Duodenal mucosa (tissue), 2 donors: ENCODE measurements at regions not wholly inside any gene's neighbourhood (a gene's known extent, or its start where the extent isn't known, plus 50 kb on each side); places are given as distances from the start of the nearest gene placed in this dataset.
"Not testable (repeated sequence)": the region's sequence is repeated elsewhere in the genome, so short reads cannot be mapped to it uniquely, and the experiment has no call there.

Source experiments
- H3K27ac ChIP-seq: one replicate; pipeline ENCODE4 v1.7.0; 2013; ENCODE audit warnings: low read depth, low read length
- H3K27me3 ChIP-seq, 2 donors: one replicate each; pipeline ENCODE4 v1.7.0; 2013; ENCODE audit warnings: low read length in 2 of 2, control low read depth in 1 of 2; ENCODE audit not compliant: insufficient read depth in 2 of 2, control insufficient read depth in 1 of 2
- H3K36me3 ChIP-seq, 2 donors: one replicate each; pipeline ENCODE4 v1.7.0; 2013; ENCODE audit warnings: low read length in 2 of 2, control low read depth in 1 of 2; ENCODE audit not compliant: insufficient read depth in 2 of 2, control insufficient read depth in 1 of 2
- H3K4me1 ChIP-seq, 2 donors: one replicate each; pipeline ENCODE4 v1.7.0; 2013; ENCODE audit warnings: low read length in 2 of 2, control low read depth in 1 of 2; ENCODE audit not compliant: insufficient read depth in 2 of 2, control insufficient read depth in 1 of 2
- H3K4me3 ChIP-seq, 2 donors: one replicate each; pipeline ENCODE4 v1.7.0; 2013; ENCODE audit warnings: low read length in 2 of 2, low read depth in 1 of 2
- H3K9ac ChIP-seq, 2 donors: one replicate each; pipeline ENCODE4 v1.7.0; 2013; ENCODE audit warnings: low read length in 2 of 2, low read depth in 1 of 2
- H3K9me3 ChIP-seq, 2 donors: one replicate each; pipeline ENCODE4 v1.7.0; 2013; ENCODE audit warnings: low read length in 2 of 2, control low read depth in 1 of 2; ENCODE audit not compliant: control insufficient read depth in 1 of 2

DNA sequence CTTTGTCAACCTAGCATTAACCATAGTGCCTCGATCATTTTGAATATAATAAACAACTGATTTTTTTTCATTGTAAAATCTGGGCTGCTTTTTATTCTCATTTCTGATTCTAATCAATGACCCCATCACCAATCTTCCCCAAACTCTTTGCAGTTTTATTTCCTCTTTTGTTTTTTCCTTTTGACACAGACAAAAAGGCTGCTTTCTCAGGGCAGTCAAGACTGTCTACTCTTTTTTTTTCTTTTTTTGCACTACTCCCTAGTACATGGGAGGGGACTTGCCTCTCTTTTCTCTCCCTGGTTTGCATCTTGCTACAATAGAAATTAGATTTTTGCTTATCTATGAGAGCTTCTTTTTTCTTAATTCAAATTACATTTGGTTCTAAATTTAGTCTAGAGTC lies 987.9 kb downstream of the ADGRL2 start:
- H3K36me3 ChIP-seq, result no peaks in the 10 kb centered on the region
- no peaks in the 10 kb centered on the region for H3K4me1 ChIP-seq
- H3K27me3 ChIP-seq, result no peaks in the 10 kb centered on the region
- no peak overlapping the region for H3K4me3 ChIP-seq
- peaks cover 5 to 7% of the 10 kb centered on the region in 2 donors for H3K9me3 ChIP-seq
- H3K27ac ChIP-seq, result no peak overlapping the region
- H3K9ac ChIP-seq, result no peak overlapping the region

DNA sequence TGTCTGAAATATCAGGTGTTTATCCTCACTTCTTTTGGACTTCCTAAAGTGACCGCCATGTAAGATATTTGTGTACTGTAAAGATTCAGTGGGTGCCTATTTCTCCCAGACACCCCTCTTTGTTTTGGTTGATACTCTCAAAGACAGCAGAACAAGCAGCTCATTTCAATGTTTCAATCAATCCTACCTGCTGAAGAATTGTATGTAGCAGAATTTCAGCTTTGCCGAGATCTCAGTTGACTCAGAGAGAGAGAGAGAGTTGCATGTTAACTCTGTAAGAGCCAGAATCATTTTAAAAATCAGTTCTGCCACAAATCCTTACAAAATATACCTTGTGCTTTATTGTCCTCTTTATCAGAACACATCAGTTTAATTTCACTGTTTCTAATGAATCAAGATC lies 987.3 kb downstream of the ADGRL2 start:
- H3K27ac ChIP-seq, result no peak overlapping the region
- H3K4me1 ChIP-seq, result no peaks in the 10 kb centered on the region
- H3K9ac ChIP-seq, result no peak overlapping the region
- no peaks in the 10 kb centered on the region for H3K36me3 ChIP-seq
- peaks cover 5 to 7% of the 10 kb centered on the region in 2 donors for H3K9me3 ChIP-seq
- no peak overlapping the region for H3K4me3 ChIP-seq
- no peaks in the 10 kb centered on the region for H3K27me3 ChIP-seq

- Histone ChIP-seq H3K9ac (no peak overlapping the region), H3K27ac (no peak overlapping the region), H3K4me1 (no peaks in the 10 kb centered on the region), H3K4me3 (no peak overlapping the region), H3K9me3 (peaks cover 5 to 7% of the 10 kb centered on the region in 2 donors), H3K27me3 (no peaks in the 10 kb centered on the region), H3K36me3 (no peaks in the 10 kb centered on the region)
Observed at GRCh38 chr1:82786883-82787282, 986.1 kb downstream of the ADGRL2 start.

- Histone ChIP-seq H3K4me3 (no peak overlapping the region), H3K36me3 (no peaks in the 10 kb centered on the region), H3K27ac (no peak overlapping the region), H3K27me3 (no peaks in the 10 kb centered on the region), H3K4me1 (no peaks in the 10 kb centered on the region), H3K9me3 (peaks cover 0 to under 1% of the 10 kb centered on the region in 2 donors), H3K9ac (no peak overlapping the region)
Observed at GRCh38 chr1:82785268-82785790, 984.6 kb downstream of the ADGRL2 start.

GRCh38 chr1:82783044-82783443 lies 982.3 kb downstream of the ADGRL2 start:
- no peak overlapping the region for H3K4me3 ChIP-seq
- H3K9ac ChIP-seq, result no peak overlapping the region
- no peaks in the 10 kb centered on the region for H3K27me3 ChIP-seq
- no peaks in the 10 kb centered on the region for H3K9me3 ChIP-seq
- H3K27ac ChIP-seq, result no peak overlapping the region
- no peaks in the 10 kb centered on the region for H3K36me3 ChIP-seq
- no peaks in the 10 kb centered on the region for H3K4me1 ChIP-seq

- H3K27me3 ChIP-seq, result no peaks in the 10 kb centered on the region
- H3K9me3 ChIP-seq, result no peaks in the 10 kb centered on the region
- H3K4me3 ChIP-seq, result no peak overlapping the region
- no peaks in the 10 kb centered on the region for H3K36me3 ChIP-seq
- no peaks in the 10 kb centered on the region for H3K4me1 ChIP-seq
- H3K9ac ChIP-seq, result no peak overlapping the region
- no peak overlapping the region for H3K27ac ChIP-seq
Observed at GRCh38 chr1:82782599-82782998, 981.9 kb downstream of the ADGRL2 start.

GRCh38 chr1:82778612-82779011 lies 977.9 kb downstream of the ADGRL2 start:
- no peaks in the 10 kb centered on the region for H3K36me3 ChIP-seq
- peaks cover 0 to 5% of the 10 kb centered on the region in 2 donors for H3K9me3 ChIP-seq
- H3K4me1 ChIP-seq, result no peaks in the 10 kb centered on the region
- no peaks in the 10 kb centered on the region for H3K27me3 ChIP-seq
- no peak overlapping the region for H3K4me3 ChIP-seq
- no peak overlapping the region for H3K9ac ChIP-seq
- H3K27ac ChIP-seq, result no peak overlapping the region

DNA sequence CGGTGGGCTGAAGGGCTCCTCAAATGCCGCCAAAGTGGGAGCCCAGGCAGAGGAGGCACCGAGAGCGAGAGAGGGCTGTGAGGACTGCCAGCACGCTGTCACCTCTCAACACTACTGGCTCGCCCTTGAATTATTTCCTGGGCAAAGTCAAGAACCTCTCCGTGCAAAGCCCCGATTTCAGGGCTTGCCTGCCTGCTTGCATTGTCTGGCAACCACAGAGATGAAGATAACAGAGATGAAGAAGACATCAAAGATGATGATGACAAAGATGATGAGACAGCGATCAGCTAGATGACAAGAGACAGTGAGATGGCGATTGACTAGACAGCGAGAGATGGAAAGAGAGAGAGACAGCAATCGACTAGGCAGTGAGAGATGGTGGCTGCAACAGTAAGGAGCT lies 976.5 kb downstream of the ADGRL2 start:
- no peak overlapping the region for H3K4me3 ChIP-seq
- H3K9me3 ChIP-seq, result peaks cover 0 to 5% of the 10 kb centered on the region in 2 donors
- H3K36me3 ChIP-seq, result no peaks in the 10 kb centered on the region
- no peaks in the 10 kb centered on the region for H3K27me3 ChIP-seq
- H3K27ac ChIP-seq, result no peak overlapping the region
- no peaks in the 10 kb centered on the region for H3K4me1 ChIP-seq
- H3K9ac ChIP-seq, result no peak overlapping the region

GRCh38 chr1:82776730-82777129 lies 976.0 kb downstream of the ADGRL2 start:
- H3K27me3 ChIP-seq, H3K9me3 ChIP-seq, H3K9ac ChIP-seq, H3K4me3 ChIP-seq, H3K36me3 ChIP-seq, H3K27ac ChIP-seq, H3K4me1 ChIP-seq: not testable (repeated sequence)

DNA sequence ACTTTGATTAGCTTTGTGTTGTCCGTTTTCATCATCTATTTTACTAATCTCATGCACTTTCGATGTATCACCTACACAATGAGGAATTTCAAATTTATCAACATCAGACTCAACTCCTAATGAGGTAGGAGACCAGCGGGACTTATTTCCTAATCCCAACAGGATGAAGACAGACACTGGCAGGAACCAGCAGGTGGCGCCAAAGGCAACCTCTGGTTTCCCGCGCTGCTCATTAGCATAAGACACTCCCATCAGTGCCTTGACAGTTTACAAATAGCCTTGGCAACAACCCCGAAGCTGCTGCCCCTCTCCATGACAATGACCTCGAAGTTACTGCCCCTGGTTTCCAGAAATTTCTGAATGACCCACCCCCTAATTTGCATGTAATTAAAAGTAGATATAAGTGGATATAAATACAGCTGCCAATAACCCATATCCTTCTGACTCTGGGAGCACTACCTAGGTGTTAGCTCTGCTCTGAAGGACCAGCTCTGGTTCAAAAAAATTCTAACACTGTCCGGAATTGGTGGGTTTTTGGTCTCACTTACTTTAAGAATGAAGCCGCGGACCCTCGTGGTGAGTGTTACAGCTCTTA lies 974.8 kb downstream of the ADGRL2 start:
- Histone ChIP-seq H3K36me3 (no peaks in the 10 kb centered on the region), H3K9me3 (peaks cover 0 to 5% of the 10 kb centered on the region in 2 donors), H3K4me3 (no peak overlapping the region), H3K27me3 (no peaks in the 10 kb centered on the region), H3K9ac (no peak overlapping the region), H3K27ac (no peak overlapping the region), H3K4me1 (no peaks in the 10 kb centered on the region)
